OCI-LY3 (cell line): ENCODE measurements at regions not wholly inside any gene's neighbourhood (a gene's known extent, or its start where the extent isn't known, plus 50 kb on each side); places are given as distances from the start of the nearest gene placed in this dataset.
"Not testable (repeated sequence)": the region's sequence is repeated elsewhere in the genome, so short reads cannot be mapped to it uniquely, and the experiment has no call there.

Experiments
- H2AFZ ChIP-seq: fragments of 200-600, 300-600 bp; shearing (Covaris generic); 2 replicates; pipeline ENCODE4 v1.6.0; 2014; ENCODE audit warnings: antibody characterized with exemption, low read depth, low read length
- H3K27ac ChIP-seq: fragments of 200-600, 300-600 bp; sonication (generic); 2 replicates; pipeline ENCODE4 v1.5.1; 2014; ENCODE audit warnings: mild to moderate bottlenecking, low read length, moderate library complexity, mixed read lengths
- H3K27me3 ChIP-seq: fragments of 200-600, 300-600 bp; sonication (generic); 2 replicates; pipeline ENCODE4 v1.6.1; 2014; ENCODE audit warnings: low read depth, low read length, mixed read lengths
- H3K36me3 ChIP-seq: fragments of 200-600, 300-600 bp; sonication (generic); replicated peaks from 2 replicates; pipeline ENCODE3; 2014; ENCODE audit warnings: low read depth, low read length, mixed read lengths
- H3K4me1 ChIP-seq: fragments of 300-600, 200-600 bp; sonication (generic); 2 replicates; pipeline ENCODE4 v1.6.1; 2014; ENCODE audit warnings: low read length, mixed read lengths
- H3K4me2 ChIP-seq: fragments of 200-600, 300-600 bp; sonication (generic); 2 replicates; pipeline ENCODE4 v1.6.1; 2014; ENCODE audit warnings: low read length, mixed read lengths
- H3K4me3 ChIP-seq: fragments of 300-600, 200-600 bp; sonication (generic); 2 replicates; pipeline ENCODE4 v1.5.1; 2014; ENCODE audit warnings: antibody characterized with exemption, mild to moderate bottlenecking, low read length, moderate library complexity
- H3K79me2 ChIP-seq: fragments of 300-600, 200-600 bp; shearing (Covaris generic); 2 replicates; pipeline ENCODE4 v1.6.1; 2014; ENCODE audit warnings: mild to moderate bottlenecking, low read length, mixed read lengths
- H3K9ac ChIP-seq: fragments of 300-600, 200-600 bp; shearing (Covaris generic); 2 replicates; pipeline ENCODE4 v1.6.0; 2014; ENCODE audit warnings: mild to moderate bottlenecking, low read length, moderate library complexity
- H3K9me3 ChIP-seq: fragments of 200-600, 300-600 bp; shearing (Covaris generic); 2 replicates; pipeline ENCODE4 v1.6.1; 2014; ENCODE audit warnings: low read length, mixed read lengths; ENCODE audit not compliant: insufficient read depth
- H4K20me1 ChIP-seq: fragments of 200-600, 300-600 bp; sonication (generic); 2 replicates; pipeline ENCODE4 v1.6.1; 2016; ENCODE audit warnings: low read length, mixed read lengths; ENCODE audit not compliant: insufficient read depth
- CTCF ChIP-seq: fragments of 200-600, 300-600 bp; sonication (generic); IDR thresholded peaks from 2 replicates; pipeline ENCODE4 v1.5.1; 2014; ENCODE audit warnings: antibody characterized with exemption, low read length, low read depth
- EZH2phosphoT487 ChIP-seq: fragments of 200-600 bp; shearing (Covaris generic); IDR thresholded peaks from 2 replicates; pipeline ENCODE4 v1.6.1; 2018; ENCODE audit warnings: antibody characterized with exemption, mixed run types, low read depth

DNA sequence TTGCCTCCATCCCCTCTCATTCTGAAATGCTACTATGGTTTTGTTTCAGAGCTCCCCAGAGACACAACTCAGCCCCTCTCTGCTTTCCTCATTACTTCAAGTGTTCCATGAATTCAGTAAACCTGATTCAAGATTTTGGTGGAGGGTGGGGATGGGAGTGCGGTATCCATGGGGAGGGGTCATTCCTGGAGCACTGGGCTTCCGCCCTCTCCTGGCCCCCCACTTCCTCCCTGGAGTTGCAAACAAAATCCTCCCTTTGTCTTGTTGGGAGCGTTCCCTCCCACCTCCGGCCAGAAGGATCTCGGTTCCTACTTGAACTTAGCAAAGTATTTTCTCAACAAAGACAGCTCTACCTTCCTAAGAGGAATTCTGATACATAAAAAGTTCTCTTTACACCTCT lies 71.8 kb upstream of the LTA4H start:
- Histone ChIP-seq H4K20me1 (no peaks in the 10 kb centered on the region), H3K4me3 (no peak overlapping the region), H3K36me3 (no peaks in the 10 kb centered on the region), H3K27me3 (peaks cover 6% of the 10 kb centered on the region), H3K4me2 (no peak overlapping the region), H3K79me2 (no peaks in the 10 kb centered on the region), H3K9ac (no peak overlapping the region), H3K9me3 (no peaks in the 10 kb centered on the region), H2AFZ (no peak overlapping the region), H3K4me1 (no peaks in the 10 kb centered on the region), H3K27ac (no peak overlapping the region)
- no peak for TF ChIP-seq EZH2phosphoT487
- TF ChIP-seq CTCF: no peak

DNA sequence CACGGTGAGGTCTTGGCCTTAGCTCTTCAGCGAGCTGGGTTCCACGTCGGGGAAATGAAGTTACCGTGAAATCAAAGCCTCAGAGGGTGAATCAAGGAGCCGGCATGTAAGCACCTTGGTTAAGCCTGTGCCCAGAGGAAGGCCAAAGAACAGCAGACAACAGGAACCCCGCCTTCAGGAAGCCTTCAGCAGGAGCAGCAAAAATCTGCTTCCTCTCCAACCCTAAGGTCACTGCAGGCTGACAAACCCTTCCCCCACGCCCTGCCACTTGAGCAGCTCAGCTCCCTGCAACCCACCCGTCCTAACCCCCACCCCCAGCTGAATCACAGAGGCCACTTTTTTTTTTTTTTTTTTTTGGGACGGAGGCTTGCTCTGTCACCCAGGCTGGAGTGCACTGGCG lies 72.9 kb upstream of the LTA4H start:
- Histone ChIP-seq H3K79me2 (no peaks in the 10 kb centered on the region), H2AFZ (no peak overlapping the region), H3K9me3 (no peaks in the 10 kb centered on the region), H3K9ac (no peak overlapping the region), H3K27me3 (peaks cover 14% of the 10 kb centered on the region), H3K4me3 (no peak overlapping the region), H3K4me1 (peaks cover 5% of the 10 kb centered on the region; the same call in 1 of the 2 replicates), H3K36me3 (no peaks in the 10 kb centered on the region), H3K27ac (no peak overlapping the region), H4K20me1 (no peaks in the 10 kb centered on the region), H3K4me2 (no peak overlapping the region)
- TF ChIP-seq CTCF (no peak), EZH2phosphoT487 (no peak)

- H3K4me1 ChIP-seq, H3K4me3 ChIP-seq, H3K36me3 ChIP-seq, H2AFZ ChIP-seq, H3K9ac ChIP-seq, H3K4me2 ChIP-seq, H3K9me3 ChIP-seq, H4K20me1 ChIP-seq, H3K79me2 ChIP-seq, H3K27ac ChIP-seq: not testable (repeated sequence)
- peaks cover 14% of the 10 kb centered on the region for H3K27me3 ChIP-seq
Observed at GRCh38 chr12:96108941-96109340, 73.6 kb upstream of the LTA4H start.

DNA sequence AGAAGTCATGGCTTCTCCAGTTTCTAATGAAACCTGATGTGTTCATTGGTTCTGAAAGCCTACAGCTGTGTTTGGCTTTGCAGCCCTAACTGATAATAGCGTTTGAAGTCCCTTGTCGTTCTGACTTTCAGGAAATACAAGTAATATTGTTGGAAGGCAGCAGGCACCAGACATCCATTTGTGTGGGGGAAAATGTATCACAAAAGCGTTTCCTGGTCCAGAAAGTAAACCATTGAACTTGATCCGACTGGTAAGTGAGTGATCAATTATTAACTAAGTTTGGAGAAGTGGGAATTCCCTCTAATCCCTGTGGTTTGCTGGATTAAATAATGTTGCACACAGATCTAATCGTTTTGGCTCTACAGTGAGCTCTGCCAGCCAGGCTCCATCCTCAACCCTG lies 77.3 kb upstream of the LTA4H start:
- H3K27me3 ChIP-seq: peaks cover 14% of the 10 kb centered on the region
- TF ChIP-seq CTCF (no peak), EZH2phosphoT487 (no peak)
- no peak overlapping the region for H3K27ac ChIP-seq
- no peaks in the 10 kb centered on the region for H4K20me1 ChIP-seq
- no peak overlapping the region for H3K4me3 ChIP-seq
- no peak overlapping the region for H3K9ac ChIP-seq
- no peak overlapping the region for H2AFZ ChIP-seq
- peak overlapping the region; percentile 11; the same call in 1 of the 2 replicates for H3K4me2 ChIP-seq
- no peaks in the 10 kb centered on the region for H3K9me3 ChIP-seq
- no peaks in the 10 kb centered on the region for H3K36me3 ChIP-seq
- no peaks in the 10 kb centered on the region for H3K79me2 ChIP-seq
- H3K4me1 ChIP-seq: peaks cover 5% of the 10 kb centered on the region; the same call in 1 of the 2 replicates

- peaks cover 5% of the 10 kb centered on the region; the same call in 1 of the 2 replicates for H3K4me1 ChIP-seq
- no peaks in the 10 kb centered on the region for H3K79me2 ChIP-seq
- H3K27ac ChIP-seq: no peak overlapping the region
- peaks cover 5% of the 10 kb centered on the region for H3K27me3 ChIP-seq
- H3K4me3 ChIP-seq: no peak overlapping the region
- H3K9me3 ChIP-seq: no peaks in the 10 kb centered on the region
- H3K4me2 ChIP-seq: no peak overlapping the region
- no peak overlapping the region for H3K9ac ChIP-seq
- no peak for TF ChIP-seq EZH2phosphoT487
- no peak overlapping the region for H2AFZ ChIP-seq
- no peaks in the 10 kb centered on the region for H3K36me3 ChIP-seq
- H4K20me1 ChIP-seq: no peaks in the 10 kb centered on the region
Observed at GRCh38 chr12:96117460-96117859, 76.7 kb upstream of the ELK3 start.
